HepG2 (cell line): ENCODE measurements at regions not wholly inside any gene's neighbourhood (a gene's known extent, or its start where the extent isn't known, plus 50 kb on each side); places are given as distances from the start of the nearest gene placed in this dataset.

Source experiments
- ATAC-seq: fragments of 200-7000 bp; cut with Tn5 transposase; 3 replicates; pipeline ENCODE4 v1.9.1; 2020; ENCODE audit warnings: mild to moderate bottlenecking, moderate library complexity
- BruUV-seq: library from RNA; stranded (reverse); fragments of 400-500 nt; replicated peaks from 2 replicates; lab custom pipeline; 2021; lab: Mats Ljungman, UMichigan
- CTCF ChIA-PET: fragments of 300-600 bp; formaldehyde crosslinking; extraction: SDS; loops from one replicate; lab custom pipeline; 2021; ENCODE audit warnings: low total read pairs, inconsistent platforms, low intra/inter-chr PET ratio; lab: Yijun Ruan, JAX
- POLR2A ChIA-PET: fragments of 350-600 bp; sonication (Branson Sonifier 250); formaldehyde crosslinking; loops from one replicate; lab custom pipeline; 2020; ENCODE audit warnings: antibody characterized with exemption, inconsistent platforms; lab: Yijun Ruan, JAX
- DNase-seq: peaks from one replicate; pipeline ENCODE4 v3.0.0-alpha.2; 2015; ENCODE audit warnings: low spot score
- FAIRE-seq: peaks from 3 replicates; lab custom pipeline; 2011; peaks lifted over from hg19 to GRCh38; lab: Jason Lieb, UNC
- H2AFZ ChIP-seq: one replicate; pipeline ENCODE4 v1.6.1; 2011; ENCODE audit warnings: low read length, inconsistent platforms
- H3K27ac ChIP-seq: fragments of 300-600 bp; 3 replicates; pipeline ENCODE4 v1.8.0; 2011; ENCODE audit warnings: mixed run types, mild to moderate bottlenecking, mixed read lengths, low read length, inconsistent platforms; ENCODE audit not compliant: insufficient read depth; ENCODE audit errors: extremely low read length
- H3K27me3 ChIP-seq, 2 experiments: fragments of 200-600 bp in 1 of 2; 2 replicates in 1 of 2; 3 replicates in 1 of 2; pipeline versions ENCODE4 v1.6.0 to v1.8.0; 2011; ENCODE audit warnings: low read length in 2 of 2, mild to moderate bottlenecking in 2 of 2, moderate library complexity in 2 of 2, inconsistent platforms in 1 of 2; ENCODE audit not compliant: insufficient read depth in 2 of 2, control insufficient read depth in 1 of 2
- H3K36me3 ChIP-seq, 2 experiments: fragments of 200-600 bp in 1 of 2; replicated peaks in 1 of 2; 2 replicates in 1 of 2; 3 replicates in 1 of 2; pipeline versions ENCODE4 v1.5.1 to v1.8.0; 2011; ENCODE audit warnings: low read length in 2 of 2, inconsistent platforms in 1 of 2; ENCODE audit not compliant: insufficient read depth in 2 of 2, control insufficient read depth in 1 of 2
- H3K4me1 ChIP-seq: 2 replicates; pipeline ENCODE4 v1.5.1; 2012; ENCODE audit warnings: low read length, inconsistent platforms; ENCODE audit not compliant: insufficient read depth
- H3K4me2 ChIP-seq: 2 replicates; pipeline ENCODE4 v1.6.0; 2011; ENCODE audit warnings: low read depth, low read length, inconsistent platforms
- H3K4me3 ChIP-seq, 3 experiments: fragments of 200-600 bp in 1 of 3; sonication (generic), shearing (Covaris generic) in 1 of 3; replicated peaks in 1 of 3; 2 replicates each; pipeline ENCODE4 v1.5.1; 2011 to 2016; ENCODE audit warnings: low read length in 3 of 3, inconsistent platforms in 2 of 3, low read depth in 2 of 3, mild to moderate bottlenecking in 2 of 3, control low read depth in 1 of 3, mixed read lengths in 1 of 3; ENCODE audit not compliant: insufficient read depth in 1 of 3
- H3K79me2 ChIP-seq: one replicate; pipeline ENCODE4 v1.6.1; 2011; ENCODE audit warnings: low read length, inconsistent platforms; ENCODE audit not compliant: insufficient read depth
- H3K9ac ChIP-seq: 2 replicates; pipeline ENCODE4 v1.6.0; 2011; ENCODE audit warnings: mild to moderate bottlenecking, low read depth, low read length, inconsistent platforms; ENCODE audit not compliant: insufficient read depth
- H3K9me3 ChIP-seq: 2 replicates; pipeline ENCODE4 v1.5.1; 2012; ENCODE audit warnings: mild to moderate bottlenecking, low read length
- H4K20me1 ChIP-seq: 2 replicates; pipeline ENCODE4 v1.6.0; 2011; ENCODE audit warnings: inconsistent platforms, mild to moderate bottlenecking, low read length, moderate library complexity; ENCODE audit not compliant: insufficient read depth
- ATF7-NPFF ChIP-seq: sonication (generic); formaldehyde crosslinking; IDR thresholded peaks from 2 replicates; pipeline ENCODE4 v1.8.1; 2023; ENCODE audit warnings: mild to moderate bottlenecking, low read depth, missing genetic modification reagents, moderate library complexity
- TCF7 ChIP-seq: sonication (generic); IDR thresholded peaks from 2 replicates; pipeline ENCODE4 v1.6.1; 2016; ENCODE audit warnings: antibody characterized with exemption, low read depth
- ZNF646 ChIP-seq: sonication (generic); formaldehyde crosslinking; IDR thresholded peaks from 2 replicates; pipeline ENCODE4 v1.9.0; 2021; ENCODE audit warnings: mild to moderate bottlenecking, missing genetic modification reagents
- ZNF709 ChIP-seq: sonication (generic); formaldehyde crosslinking; IDR thresholded peaks from 2 replicates; pipeline ENCODE4 v1.5.0; 2020; ENCODE audit warnings: mild to moderate bottlenecking, missing genetic modification reagents
- in situ Hi-C: cut with HindIII; loops from 2 replicates; pipeline ENCODE4 v1.10.0; 2017; ENCODE audit warnings: low pct_unique_long_range_greater_than_20kb; ENCODE audit not compliant: extremely low pct_ligation_motif_present
- intact Hi-C: fragments of 100-400 bp; cut with micrococcal nuclease; formaldehyde crosslinking; loops from one replicate; pipeline ENCODE4 v1.10.0; 2022; ENCODE audit not compliant: unreplicated experiment

DNA sequence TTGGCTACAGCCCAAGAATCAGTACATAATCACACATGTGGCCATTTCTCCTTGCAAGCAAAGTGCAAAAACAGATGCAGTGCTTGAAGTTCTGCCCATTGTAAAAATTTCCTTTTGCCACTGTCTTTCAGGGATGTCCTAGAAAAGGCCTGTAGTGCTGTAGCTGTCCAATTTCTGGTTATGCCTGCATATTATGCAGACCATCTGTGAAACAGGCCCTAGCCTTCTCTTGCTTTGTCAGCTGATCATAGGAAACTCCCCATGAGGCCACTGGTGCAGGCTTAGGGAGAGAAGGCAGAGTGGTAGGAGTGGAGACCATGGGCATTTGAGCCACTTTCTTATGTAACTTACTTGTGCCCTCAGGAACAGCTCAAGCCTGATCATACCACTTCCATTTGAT, 130.4 kb upstream of the GABRA2 start:
- H3K79me2 ChIP-seq: no peaks in the 10 kb centered on the region
- in situ Hi-C loops: no loop called here
- CTCF ChIA-PET: no interaction called here
- H3K27me3 ChIP-seq: no peaks in the 10 kb centered on the region
- BruUV-seq: no TSS peak
- no peak overlapping the region for H3K4me2 ChIP-seq
- FAIRE-seq: no peak
- no peaks in the 10 kb centered on the region for H3K4me1 ChIP-seq
- H3K4me3 ChIP-seq: no peak overlapping the region
- intact Hi-C loops: no loop called here
- TF ChIP-seq ATF7-NPFF (CRISPR knock-in tag) (no peak), ZNF646 (no peak), ZNF709 (no peak), TCF7 (no peak)
- TF ChIP-seq, all 625 proteins: peak for 0
- Histone ChIP-seq H3K27ac (no peak overlapping the region), H2AFZ (no peak overlapping the region), H3K9ac (no peak overlapping the region), H3K36me3 (no peaks in the 10 kb centered on the region), H4K20me1 (no peaks in the 10 kb centered on the region), H3K9me3 (peaks cover 37% of the 10 kb centered on the region)
- POLR2A ChIA-PET: no interaction called here
- DNase-seq (no peak), ATAC-seq (no peak)
